HG02973 (cell line): ENCODE measurements at regions not wholly inside any gene's neighbourhood (a gene's known extent, or its start where the extent isn't known, plus 50 kb on each side); places are given as distances from the start of the nearest gene placed in this dataset.

Source experiments
- ATAC-seq: cut with Tn5 transposase; IDR thresholded peaks from one replicate; pipeline ENCODE4 v1.9.1; 2021; ENCODE audit warnings: moderate library complexity; ENCODE audit not compliant: unreplicated experiment

DNA sequence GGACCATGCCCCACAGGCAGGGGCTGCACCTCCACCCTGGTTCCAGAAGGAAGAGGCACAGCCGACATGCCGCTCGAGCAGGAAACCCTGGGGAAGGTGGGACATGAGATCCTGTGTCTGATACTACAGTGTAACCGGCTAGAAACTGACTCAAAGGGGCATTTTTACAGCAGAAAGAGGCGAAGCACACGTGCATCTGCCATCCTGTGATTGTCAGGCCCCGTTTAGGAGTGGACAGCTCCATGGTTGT lies 62.7 kb downstream of the SIK1 start:
- no peak for ATAC-seq

- ATAC-seq: no peak
Observed at GRCh38 chr21:43363506-43364260, 63.2 kb downstream of the SIK1 start.

- ATAC-seq: no peak
Observed at GRCh38 chr21:43362915-43363314, 64.0 kb downstream of the SIK1 start.

- no peak for ATAC-seq
Observed at GRCh38 chr21:43362321-43362791, 64.6 kb downstream of the SIK1 start.

DNA sequence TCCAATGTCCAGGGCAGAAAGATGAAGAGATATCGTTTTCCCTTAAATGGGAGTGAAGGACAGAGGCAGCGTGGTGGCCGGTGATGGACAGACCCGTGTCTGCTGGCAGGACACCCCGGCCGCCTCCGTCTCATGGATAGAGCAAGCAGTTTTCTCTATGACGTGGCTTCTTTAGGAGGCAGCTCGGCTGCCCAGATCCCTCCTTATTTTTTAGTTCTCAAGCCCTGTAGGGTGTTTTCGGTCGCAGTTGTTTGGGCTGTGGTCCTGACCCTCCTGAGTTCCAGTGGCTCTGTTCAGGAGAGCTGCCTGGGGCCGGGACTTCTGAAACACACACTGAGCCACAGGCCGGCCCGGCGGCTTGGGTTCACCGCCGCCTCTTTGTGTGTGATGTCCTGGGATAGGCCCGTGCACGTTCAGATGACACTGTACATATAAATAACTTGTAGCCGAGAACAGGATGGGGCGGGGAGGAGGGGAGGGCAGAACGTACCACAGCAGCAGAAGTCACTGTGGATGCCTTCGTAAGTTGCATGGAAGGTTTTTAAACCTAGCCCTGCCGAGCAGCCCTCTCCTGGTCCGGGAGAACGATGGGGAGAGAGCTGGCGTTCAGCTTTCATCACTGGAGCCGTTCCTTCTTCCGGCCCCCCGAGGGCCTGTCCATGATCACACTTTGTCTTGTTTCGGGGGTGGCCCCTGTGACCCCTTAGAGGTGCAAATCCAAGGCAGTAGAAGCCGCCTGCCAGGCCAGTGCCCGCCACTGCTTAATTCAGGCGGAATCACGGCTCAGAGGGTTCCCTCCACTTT lies 65.2 kb downstream of the SIK1 start:
- no peak for ATAC-seq

DNA sequence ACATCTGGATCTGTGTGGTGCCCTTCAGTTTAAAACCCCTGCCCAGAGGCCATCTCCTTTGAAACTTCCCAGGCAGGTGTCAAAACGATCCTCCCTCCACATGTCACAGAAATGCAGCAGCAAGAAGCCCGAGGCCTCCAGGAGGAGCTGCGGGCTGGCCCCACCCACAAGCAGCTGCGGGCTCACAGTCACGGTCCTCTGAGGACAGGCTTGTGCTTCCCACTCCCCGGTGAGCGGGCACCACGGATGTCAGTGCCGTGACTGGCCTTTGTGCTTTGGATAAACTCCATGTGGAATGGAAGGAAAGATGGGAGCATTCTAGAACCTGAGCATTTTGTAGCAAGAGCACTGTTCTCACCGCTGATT lies 65.8 kb downstream of the SIK1 start:
- ATAC-seq: no peak

DNA sequence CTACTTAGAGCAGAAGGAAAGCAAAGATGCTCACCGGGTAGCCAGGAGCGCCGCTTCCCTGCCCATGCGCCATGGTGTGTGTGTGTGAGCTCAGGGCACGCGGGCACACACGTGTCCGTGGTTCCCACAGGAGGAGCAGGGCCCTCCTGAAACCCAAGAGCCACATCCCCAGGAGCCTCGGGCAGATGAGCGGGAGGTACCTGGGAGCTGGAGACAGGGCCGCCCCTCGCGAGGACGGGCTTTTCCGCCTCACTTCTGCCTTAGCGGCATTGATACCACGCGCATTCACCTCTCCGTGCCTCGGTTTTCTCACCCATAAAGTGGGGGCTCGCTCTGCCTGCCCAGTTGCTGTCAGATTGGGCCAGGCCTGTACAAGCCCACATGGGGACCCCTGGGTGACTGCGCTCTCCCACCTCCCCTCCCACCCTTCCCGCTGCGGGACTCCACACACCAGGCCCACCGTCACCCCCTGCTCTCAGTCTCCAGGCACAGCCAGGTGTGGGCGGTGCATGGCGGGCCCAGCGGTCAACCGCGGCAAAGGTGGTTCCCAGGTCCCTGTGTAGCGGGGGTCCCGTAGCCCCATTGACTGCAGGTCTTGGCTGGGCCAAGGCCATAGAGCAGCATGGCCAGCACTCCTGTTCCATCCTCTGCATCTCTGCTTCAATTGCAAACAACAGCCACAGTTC lies 66.3 kb downstream of the SIK1 start:
- ATAC-seq: no peak

GRCh38 chr21:43358940-43359822 lies 67.8 kb downstream of the SIK1 start:
- ATAC-seq: no peak

DNA sequence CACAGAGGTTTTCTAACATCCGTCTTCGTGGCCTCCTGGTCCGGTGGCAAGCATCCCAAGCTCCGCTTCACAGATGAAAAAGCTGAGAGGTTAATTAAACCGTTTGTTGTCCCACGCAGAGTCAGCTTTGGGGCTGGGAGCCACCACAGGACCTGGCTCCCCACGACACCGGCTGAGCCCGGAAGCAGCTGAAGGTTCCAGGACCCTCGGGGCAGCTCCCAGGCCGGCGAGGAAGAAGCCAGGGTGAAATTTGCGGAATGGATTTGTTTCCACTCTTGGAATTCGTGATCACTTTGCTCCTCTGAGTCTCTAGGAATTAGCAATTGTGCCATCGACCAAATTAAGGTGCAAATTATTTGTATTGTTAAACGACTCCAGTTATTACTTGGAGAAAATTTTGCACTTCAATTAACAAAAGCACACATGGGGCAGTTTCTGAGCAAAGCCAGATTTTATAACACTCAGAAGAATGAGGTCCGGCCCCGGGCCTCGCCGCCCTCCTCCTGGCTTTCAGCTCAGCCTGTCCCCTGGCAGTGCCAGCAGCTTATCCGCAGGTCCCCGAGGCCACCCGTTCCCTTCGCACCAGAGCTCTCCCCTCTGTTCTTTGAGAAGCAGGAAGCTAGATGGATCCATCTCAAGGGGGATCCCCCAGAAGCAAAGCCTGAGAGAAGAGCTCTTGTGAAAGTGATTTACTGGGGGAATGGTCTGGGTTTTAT lies 69.1 kb downstream of the SIK1 start:
- ATAC-seq: no peak

- no peak for ATAC-seq
Observed at GRCh38 chr21:43355925-43356289, 71.0 kb downstream of the SIK1 start.

DNA sequence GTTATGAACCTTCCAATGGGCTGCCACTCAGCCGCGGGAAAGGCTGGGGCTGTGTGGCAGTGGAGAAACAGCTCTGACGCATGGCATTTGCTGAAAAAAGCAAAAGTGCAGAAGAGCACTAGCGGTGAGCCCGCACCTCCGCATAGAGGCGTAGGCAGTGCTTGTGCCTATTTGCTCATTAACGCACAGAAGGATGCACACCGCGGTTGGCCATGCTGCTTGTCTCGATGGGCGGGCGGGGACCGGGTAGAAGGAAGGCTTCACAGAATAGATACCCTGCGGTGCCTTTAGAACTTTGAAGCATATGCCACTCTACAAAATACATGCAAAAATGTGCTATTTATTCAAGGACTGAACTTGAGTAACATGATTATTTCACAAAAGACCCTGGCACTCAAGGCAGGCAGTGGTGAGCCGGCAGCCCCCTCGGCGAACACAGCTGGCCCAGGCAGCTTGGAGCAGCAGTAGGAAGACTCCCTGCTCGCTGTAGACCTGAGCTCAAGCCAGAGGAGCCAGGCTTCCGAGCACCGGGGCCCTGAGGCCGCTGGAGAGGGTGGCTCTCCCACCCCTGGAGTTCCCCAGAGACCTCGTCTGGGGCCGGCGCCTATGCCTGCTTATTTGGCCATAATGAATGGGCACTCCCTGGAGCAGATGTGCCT lies 71.5 kb downstream of the SIK1 start:
- ATAC-seq: no peak

- no peak for ATAC-seq
Observed at GRCh38 chr21:43354666-43355065, 72.3 kb downstream of the SIK1 start.

DNA sequence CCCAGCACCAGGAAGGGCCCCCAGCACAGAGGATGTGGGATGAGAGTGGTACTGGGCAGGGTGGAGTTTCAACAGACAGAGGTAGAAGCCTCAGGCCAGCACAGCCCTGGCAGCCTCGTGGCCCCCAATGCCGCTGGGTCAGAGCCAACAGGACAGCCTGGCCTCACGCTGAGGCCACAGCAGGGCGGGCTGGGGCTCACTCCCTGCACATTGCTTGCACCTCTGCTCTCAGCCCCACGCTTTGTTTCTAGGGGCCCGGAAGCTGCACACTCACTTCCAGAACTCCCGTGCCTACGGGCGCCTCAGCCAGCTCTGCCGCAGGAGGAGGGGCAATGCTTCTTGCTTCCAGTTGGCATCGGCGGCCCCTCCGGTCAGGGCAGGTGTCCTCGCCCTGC lies 72.9 kb downstream of the SIK1 start:
- ATAC-seq: no peak

DNA sequence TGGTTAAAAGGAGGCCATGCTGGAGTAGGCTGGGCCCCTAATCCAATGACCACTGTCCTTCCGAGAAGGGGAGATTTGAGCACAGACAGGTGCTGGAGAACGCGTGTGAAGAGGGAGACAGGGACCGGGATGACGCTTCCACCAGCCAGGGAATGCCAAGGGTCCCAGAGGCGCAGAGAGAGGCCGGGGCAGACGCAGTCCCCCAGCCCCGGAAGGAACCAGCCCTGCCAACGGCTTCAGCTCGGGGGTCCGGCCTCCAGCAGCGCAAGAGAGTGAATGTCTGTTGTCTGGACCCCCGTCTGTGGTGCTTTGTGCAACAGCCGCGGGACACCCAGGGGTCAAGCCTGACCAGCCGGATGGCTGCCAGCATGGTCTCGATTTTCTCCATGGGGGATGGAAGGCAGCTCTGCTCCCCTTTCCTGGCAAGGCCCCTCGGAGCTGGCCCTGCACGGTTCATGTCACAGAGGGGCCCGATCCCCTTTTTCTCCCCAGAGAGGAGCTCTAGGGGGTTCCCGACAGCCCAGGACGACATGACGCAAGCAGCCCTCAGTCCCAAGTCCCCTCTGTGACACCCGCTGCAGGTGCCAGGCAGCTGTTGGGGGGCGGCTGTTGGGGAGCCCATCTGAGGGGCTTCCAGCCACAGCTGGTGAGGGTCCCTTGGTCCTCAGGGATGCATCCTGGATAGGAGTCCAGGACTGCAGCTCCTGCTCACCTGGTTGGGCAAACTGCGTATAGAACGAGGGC lies 73.5 kb downstream of the SIK1 start:
- ATAC-seq: no peak

GRCh38 chr21:43352568-43353281 lies 74.2 kb downstream of the SIK1 start:
- no peak for ATAC-seq

DNA sequence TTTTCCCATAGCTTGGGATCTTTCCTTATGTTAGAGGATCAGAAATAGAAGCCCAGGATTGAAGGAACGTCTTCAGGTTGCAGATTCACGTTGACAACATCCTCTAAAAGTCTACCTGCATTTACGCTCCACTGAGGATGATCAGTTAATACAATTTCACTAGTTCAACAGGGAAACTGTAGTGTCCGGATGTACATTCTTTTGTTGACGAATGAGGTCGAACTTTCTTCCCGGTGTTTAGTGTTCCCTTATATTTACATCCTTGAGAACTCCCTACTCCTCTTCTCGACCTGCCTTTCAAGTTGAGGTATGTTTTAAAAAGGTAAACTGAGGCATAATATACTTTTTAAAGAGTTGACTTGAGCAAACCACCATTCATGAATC lies 74.8 kb downstream of the SIK1 start:
- ATAC-seq: no peak

- no peak for ATAC-seq
Observed at GRCh38 chr21:43351501-43352153, 75.3 kb downstream of the SIK1 start.

DNA sequence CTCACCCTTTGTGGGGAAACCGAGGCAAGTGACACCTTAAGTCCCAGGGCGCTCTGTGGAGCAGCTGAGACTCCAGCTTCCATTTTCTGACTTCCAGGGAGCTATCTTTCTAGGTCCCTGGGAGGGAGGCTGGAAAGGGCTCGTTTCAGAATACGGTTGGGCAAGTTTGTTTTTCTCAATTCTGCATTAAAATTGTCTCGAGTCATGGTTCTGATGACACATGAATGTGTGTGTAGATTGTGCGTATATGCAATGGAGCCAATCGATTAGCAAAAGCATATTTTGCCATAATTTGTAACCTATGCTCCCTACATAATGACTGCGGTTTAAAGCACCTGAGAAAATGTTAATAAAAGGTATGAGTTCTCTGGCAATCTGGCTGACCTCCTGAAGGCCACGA lies 77.3 kb downstream of the SIK1 start:
- ATAC-seq: no peak
